ENCODE measurements at regions not wholly inside any gene's neighbourhood (a gene's known extent, or its start where the extent isn't known, plus 50 kb on each side); places are given as distances from the start of the nearest gene placed in this dataset.

DNA sequence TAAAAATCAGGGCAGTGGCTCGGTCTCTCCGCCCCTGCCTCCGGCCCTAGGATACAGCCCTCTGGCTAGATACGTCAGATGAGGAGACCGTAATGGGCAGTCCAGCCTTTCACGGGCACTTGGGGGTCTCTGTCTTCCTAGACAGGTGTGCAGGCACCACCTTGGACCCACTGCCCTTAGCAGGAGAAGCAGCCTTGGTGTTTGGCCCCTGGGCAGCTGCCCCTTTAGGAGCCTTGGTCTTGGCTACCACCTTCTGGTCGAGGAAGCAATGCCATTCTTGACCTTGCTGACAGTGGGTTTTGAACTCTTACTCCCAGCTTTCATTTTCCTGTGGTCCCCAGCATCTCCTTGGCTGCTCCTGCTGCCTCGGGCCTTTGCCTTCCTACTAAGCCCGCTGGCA is 149.7 kb upstream of the FRMD4B start:
- no peak for DNase-seq (ENCODE audit: low spot score)

DNA sequence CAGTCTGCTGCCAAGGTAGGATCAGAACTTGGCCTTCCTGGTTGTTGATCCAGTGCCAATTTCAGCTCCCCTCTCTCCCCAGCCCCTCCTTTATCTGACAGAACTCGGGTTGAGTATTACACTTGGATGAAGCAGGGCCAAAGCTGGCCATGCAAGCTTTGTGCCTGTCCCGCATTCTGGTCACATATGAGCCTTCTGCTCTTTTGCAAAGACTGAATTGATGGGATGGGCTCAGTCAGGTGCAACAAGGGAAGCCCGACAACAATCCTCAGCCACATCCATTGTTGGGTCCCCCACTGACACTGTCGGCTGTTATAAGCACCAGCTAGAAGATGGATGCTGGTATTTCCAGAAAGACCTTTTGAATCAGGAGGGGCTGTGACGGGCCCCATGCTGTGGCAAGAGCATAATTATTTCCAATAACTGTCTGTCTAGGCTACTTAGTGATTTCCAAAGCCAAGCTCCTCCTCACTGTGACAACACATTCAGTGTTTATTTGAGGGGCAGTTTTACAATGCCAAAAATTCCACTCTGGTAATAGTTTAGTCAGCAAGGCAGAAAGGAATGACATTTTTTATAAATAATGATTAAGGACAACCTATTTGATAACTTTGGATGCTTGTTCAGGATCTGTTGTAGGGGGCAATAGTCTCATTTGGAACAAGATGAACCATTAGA is 146.8 kb upstream of the FRMD4B start:
- DNase-seq (ENCODE audit: low spot score), result no peak

DNA sequence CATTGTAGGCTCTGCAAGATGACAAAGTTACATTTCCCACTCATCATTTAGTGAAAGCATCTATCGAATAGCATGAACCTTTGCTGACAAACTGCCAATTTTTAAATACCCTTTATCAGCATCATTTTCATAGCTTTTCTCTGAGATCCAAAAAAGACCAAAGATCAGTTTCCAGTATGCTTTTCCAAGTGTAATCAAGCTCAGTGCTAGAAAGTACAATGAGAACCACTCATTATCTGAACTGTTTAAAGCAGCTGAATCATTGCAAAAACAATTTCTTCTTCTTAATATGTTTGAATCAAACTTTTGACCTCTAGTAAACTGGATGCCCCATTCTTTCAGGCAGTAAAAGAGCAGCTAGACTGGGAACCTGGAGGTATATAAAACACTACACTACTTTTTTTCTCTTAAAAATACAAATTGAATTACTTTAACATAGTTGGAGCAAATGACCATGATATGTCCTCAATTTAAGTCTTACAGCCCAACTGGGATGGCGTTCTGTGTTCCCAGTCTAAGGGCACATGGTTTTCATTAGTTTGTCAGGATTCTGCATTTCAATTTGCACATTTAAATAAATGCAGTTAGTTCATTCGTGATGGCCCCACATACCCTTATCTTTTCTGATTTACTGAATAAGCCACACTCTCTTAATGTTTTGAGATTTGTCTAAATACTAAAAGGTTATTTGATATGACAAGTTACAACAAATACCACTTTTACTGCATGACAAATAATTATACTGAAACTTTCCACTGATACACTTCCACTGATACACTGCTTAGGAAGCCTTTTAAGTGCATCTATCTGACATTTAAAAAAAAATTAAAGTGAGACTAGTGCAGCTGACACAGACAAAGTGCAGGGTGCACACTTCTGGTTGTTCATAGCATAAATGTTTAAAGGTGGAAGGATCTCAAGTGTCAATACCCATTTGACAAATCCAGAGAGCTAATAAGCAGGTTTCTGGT is 146.0 kb upstream of the FRMD4B start:
- DNase-seq (ENCODE audit: low spot score), result no peak

DNA sequence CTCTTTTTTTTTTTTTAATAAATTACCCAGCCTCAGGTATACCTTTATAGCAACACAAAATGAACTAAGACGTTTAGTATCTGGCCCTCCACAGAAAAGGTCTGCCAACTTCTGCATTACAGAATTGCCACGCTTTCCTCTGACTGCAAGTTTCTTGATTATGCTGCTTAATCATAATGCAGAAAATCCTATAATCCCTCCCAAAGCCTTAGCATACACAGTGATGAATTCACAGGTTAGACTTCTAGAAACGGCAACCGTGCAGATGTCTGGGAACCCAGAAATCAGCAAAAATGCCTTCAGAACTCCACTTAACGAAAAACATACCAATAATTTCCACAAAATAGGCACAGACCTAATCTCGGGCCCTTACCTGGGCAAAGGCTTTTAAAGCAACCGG is 144.7 kb upstream of the FRMD4B start:
- DNase-seq (ENCODE audit: low spot score), result no peak

DNA sequence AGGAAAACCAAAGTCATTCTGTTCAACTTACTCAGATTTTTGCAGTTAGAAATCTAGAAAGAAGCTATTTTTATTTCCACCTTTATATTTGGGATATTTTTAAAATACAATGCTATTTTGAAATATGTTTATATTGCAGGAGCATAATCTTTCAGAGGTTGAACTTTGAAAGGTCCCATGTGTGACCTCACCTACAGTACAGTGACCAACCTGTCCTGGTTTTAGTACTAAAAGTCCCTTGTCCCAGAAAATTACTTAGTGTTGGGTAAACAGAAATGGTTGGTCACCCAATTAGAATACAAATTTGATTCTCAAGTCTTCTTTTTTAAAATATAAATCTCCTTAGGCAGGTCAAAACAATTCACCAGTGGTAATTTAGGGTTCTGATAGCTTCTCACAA is 141.6 kb upstream of the FRMD4B start:
- DNase-seq (ENCODE audit: low spot score), result no peak

DNA sequence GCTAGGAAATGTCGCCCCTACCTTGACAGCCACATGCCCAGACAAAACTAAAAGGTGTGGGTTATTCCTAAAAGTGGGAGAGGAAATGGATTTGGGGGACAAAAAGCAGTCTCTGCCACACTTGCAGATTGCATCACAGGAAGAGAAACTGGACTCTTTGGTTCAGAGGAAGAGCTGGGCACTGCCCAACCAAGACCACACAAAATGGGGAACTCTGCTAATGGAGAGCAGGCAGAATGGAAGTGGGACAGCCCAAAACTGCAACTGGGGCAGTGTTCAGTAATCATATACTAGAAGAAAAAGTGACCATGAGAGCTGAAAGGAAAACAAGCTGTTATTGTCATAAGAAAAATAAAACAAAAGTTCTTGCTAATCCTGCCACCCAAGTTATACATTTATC is 138.9 kb upstream of the FRMD4B start:
- DNase-seq (ENCODE audit: low spot score), result no peak

DNA sequence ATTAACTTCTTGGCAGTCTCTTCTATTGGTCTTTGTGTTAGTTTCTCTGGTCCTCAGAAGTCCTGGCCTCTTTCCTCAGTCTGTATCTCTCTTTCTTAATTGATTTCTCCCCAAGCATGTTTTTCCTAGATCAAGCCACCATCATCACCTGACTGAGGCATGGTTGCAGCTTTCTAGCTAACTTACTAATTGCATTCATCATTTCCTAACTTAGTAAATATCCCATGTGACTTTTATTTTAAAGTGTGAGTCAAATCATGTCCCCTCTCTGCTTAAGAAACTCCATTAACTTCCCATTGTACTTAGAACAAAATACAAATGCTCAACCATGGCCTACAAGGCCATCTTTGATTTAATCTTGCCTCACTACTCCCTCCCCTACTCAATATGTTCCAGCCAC is 135.4 kb upstream of the FRMD4B start:
- no peak for DNase-seq (ENCODE audit: low spot score)

DNA sequence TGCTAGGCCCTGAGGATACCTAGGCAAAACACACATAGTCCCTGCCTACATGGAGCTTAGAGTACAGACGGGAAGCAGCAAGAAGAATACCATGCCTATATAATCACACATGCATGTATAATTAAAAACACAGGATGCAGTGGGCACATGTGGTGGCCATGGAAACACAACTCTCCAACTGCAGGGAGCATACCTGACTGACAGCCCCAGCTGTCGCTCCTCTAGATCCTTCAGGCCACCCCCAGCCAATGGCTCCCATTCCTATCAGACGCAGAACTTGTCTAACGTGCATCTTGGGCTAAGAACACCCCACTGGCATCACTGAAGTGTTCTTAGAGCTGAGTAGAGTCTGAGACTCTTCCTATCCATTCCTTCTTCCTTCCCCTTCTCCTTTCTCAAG is 125.5 kb upstream of the FRMD4B start:
- no peak for DNase-seq (ENCODE audit: low spot score)

DNA sequence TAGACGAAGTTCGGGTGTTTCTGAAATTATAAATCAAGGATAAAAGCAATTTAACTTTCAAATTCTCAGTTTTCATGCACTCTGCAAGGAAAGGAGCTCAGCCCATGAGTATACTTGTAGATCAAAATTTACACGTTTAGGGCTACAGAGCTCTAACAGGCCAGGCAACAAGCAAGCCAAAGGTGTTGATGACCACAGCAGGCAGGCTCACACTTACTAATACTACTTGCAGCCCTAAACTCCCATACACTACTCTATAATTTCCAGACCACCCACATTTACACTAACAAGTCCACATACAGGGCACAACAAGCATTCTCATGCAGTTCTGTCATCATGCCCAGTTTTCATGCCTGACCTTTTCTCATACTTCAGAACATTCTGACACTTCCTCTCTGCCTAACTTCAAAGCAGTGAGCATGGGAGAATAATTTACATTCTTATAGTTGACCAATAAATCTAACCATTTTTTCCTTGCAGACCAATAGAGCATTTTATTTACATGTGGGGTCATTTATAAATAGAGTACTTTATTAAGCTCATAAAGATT is 124.7 kb upstream of the FRMD4B start:
- no peak for DNase-seq (ENCODE audit: low spot score)

DNA sequence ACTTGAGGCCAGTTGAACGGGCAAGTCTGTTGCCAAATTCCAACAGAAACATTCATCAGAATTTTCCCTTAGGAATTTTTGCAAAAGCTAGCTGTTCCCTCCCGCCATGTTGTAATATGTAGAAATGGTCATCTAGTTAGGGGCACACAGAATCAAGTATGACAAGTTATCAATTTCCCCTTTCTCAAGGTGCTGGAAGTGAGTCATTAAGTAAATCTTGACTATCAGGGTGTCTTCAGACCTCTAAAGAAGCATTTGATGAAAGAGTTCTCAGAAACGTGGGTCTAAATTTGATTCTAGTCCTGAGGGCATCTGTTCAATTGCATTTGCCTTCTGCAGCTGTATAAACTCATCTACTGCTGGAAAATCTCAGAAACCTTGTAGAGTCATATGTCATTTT is 123.4 kb upstream of the FRMD4B start:
- DNase-seq (ENCODE audit: low spot score), result no peak

DNA sequence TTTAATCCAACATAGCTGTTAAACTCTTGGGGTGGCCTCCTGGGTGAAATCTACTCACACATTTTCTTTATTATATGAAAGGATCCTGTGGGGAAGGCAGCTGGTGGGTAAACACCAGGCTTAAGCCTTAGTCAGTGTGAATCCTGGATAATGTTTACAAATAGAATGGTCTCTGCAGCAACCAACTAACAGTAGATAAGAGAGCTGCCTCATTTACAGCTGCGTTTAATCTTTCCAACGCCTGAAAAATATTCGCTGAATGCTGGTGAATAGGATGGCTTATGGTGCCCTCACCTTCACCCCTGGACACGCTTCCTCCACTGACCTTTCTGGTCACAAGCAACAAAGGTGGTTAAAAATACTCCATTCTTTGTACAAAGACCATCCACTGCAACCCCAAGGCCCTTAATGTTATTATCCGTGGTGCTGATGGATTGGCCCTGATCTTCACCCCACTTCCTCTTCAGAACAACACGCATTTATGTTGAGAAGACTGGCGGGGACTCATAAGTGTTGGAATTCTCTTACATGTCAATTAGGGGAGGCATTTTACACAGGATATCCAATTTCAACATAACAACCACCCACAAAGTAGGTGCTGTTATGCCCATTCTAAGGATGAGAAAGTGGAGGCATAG is 120.0 kb upstream of the FRMD4B start:
- no peak for DNase-seq (ENCODE audit: low spot score)

DNA sequence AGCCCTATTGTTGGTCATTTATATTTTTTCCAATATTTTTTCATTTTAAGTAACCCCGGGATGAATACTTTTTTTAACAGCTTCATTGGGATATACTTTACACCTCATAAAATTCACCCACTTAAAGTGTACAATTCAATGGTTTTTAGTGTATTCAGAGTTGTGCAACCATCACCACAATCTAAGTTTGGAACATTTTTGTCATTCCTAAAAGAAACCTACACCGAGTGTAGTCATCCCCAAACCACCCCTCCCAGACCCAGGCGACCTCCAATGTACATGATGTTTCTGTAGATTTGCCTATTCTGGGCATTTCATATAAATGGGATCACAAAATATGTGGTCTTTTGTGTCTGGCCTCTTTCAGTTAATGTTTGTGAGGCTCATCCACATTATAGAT is 118.3 kb upstream of the FRMD4B start:
- no peak for DNase-seq (ENCODE audit: low spot score)

DNA sequence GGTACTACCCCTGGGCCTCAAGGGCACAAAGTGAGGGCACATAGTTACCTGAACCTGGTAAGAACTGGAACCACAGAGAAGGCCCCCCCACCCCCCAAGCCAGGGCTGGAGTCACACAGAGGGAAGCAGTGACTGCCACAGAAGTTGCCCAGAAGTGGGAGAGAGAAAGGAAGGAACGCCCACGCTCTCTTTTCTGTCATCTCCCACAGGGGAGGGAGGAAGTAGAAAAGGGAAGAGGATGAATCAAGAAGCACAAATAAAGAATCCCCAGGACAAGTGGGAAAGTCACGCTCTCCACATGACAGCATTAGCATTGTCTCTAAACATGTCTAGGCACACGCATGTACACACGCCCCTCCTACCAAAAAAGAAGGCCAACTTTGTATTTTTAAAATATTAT is 114.7 kb upstream of the FRMD4B start:
- no peak for DNase-seq (ENCODE audit: low spot score)

DNA sequence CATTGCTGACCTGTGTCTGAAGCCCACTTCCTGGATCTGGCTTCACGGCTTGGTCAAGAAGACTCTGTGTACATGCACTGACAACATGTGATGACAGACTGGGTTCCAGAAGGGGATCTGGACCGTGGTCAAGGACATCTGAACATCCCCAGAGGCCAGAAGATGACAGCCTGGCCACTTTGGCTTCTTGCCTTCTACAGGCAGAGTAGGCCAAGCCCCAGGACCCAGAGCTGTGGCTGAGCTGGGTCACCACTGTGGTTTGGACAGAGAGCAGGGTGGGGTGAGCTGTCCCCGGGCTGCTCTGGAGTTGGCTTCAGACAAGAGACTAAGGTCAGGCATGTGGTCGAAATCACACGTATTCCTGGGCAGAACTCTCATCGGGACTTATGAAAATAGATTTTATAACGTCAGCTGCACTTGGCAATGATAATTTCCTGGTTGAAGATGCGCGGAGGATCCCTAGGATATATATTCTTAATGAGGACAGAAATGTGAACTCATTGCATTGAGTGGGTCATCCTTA is 114.1 kb upstream of the FRMD4B start:
- no peak for DNase-seq (ENCODE audit: low spot score)

DNA sequence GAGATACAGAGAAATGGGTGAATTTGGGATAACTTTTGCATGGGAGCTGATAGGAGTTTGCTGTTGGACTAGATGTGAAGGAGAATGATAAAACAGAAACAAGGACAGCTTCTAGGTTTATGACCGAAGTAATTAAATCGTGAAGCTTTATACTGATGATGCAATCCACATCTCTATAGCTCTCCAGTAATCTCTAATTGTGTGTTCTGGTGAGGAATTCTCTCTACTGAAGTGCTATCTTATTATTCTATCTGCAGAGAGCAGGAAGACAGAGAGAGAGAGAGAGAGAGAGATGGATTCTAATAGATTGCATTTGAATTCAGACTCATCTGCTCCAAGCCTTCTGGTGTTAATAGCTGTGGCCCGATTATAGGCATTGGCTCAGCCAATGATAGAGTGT is 113.5 kb upstream of the FRMD4B start:
- no peak for DNase-seq (ENCODE audit: low spot score)

DNA sequence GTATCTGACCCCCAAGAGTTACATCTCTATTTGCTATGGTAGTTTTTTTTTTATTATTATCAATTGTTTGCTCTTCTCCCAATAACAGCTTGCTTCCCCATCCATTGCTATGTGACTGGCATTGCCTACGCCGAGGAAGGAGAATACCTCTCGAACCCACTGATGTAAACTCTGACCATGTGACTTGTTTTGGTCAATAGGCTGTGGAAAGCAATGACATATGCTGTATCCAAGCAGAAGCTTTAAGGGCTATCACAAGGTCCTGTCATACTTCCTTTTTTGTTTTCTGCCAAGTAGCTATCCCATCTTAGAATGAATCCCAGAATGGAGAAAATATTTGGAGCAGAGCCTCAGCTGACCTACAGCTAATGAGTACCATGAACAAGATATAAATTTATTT is 111.0 kb upstream of the FRMD4B start:
- no peak for DNase-seq (ENCODE audit: low spot score)

DNA sequence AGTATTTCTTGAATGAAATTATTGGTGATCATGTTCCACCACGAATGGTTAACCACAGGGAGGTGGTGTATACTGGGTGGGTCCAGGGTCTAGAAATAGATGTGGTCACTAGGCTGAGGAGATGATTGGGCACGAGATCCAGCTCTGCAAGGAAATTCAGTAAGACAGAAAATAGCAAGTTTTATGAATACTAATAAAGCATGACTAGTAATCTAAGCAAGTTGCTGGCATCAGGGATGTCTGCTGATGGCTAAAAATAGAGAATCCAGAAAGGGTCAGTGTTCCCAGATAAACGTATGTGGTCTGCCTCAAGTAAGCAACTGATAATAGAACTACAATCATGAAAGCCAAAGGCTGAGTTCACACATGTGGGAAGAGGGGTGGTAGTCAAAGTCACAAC is 108.3 kb upstream of the FRMD4B start:
- DNase-seq (ENCODE audit: low spot score), result no peak

DNA sequence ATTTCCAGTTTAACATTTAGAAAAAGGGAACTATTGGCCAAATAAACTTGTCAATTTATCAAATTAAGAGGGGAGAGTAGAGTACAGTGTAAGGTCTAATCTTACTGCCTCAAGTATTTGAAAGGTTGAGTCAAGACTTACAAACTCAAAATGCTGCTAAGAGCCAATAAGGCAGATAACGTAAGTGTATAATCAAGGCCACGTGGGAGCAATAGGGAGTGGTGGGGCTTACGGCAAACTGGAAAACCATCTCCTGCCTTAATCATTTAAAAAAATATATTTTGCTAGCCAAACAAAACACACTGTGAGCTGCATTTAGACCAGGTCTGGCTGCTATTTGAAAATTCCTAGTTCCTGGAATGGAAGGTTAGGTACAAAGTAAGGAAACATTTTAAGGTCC is 107.3 kb upstream of the FRMD4B start:
- no peak for DNase-seq (ENCODE audit: low spot score)

DNA sequence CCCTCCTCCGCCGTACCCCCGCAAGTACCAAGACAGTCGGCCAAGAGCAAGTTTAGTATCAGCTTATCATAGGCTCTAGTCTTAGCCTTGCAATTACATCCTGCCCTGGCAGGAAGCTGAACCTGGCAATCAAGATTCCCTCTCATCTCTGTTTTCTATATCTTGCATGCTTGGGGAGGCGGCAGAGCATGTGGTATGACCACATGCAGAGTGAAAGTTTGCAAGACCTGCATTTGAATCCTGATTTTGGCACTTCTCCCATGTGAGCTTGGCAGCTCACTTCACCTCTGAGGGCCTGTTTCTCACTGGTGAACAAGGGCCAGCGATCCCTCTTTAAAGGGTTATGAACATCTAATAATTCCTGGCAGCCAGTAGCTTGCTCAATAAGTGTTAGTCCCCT is 106.1 kb upstream of the FRMD4B start:
- no peak for DNase-seq (ENCODE audit: low spot score)

DNA sequence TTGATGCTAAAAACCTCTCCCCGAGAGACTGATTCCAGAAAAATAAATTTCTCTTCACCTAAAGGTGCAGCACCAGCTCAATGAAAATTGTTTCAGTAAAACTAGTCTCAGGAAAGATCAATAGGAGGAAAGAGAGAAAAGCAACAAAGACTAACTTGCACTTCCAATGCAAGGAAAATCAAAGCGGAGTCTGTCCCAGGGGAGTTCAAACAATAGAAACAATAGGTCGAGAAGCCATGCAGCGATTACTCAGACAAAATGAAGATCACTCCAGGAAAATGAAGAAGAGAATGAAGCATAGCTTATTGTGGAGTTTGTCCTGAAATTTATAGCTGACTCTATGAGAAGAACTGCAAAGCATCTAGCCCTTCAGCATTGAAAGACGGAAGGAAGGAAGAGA is 105.1 kb upstream of the FRMD4B start:
- DNase-seq (ENCODE audit: low spot score), result no peak

DNA sequence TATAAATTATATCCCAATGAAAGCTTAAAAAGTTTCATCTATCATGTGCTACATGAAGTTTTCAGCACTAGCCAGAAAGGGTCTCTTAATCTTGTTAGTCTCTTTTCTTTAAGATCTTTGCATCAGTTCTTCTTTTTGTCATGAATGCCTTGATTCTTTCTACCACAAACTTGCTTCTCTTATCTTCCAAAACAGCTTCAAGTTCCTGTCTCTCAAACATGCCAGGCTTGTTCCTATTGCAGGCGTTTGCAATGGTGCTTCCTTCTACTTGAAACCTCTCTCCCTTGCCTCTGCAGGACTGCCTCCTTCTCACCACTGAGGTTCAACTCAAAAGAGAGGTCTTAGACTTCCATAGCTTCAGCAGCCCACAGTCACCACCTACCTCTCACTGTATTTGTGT is 104.3 kb upstream of the FRMD4B start:
- no peak for DNase-seq (ENCODE audit: low spot score)

DNA sequence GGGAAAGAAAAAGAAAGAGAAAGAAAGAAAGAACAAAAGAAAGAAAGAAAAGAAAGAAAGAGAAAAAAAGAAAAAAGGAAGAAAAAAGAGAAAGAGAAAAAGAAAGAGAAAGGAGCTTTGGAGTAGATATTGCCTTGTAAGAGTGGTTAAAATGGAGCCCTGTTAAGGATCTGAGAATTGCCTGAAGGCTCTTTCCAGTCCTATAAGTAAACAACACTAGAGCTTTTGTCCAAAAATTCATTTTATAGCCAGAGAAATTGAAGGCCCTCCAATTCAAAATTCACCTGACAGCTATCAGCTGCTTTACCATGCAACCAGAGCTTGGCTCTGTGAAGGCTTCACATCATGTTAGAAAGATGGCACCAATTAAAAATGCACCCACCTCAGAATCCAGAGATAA is 102.1 kb upstream of the FRMD4B start:
- no peak for DNase-seq (ENCODE audit: low spot score)

DNA sequence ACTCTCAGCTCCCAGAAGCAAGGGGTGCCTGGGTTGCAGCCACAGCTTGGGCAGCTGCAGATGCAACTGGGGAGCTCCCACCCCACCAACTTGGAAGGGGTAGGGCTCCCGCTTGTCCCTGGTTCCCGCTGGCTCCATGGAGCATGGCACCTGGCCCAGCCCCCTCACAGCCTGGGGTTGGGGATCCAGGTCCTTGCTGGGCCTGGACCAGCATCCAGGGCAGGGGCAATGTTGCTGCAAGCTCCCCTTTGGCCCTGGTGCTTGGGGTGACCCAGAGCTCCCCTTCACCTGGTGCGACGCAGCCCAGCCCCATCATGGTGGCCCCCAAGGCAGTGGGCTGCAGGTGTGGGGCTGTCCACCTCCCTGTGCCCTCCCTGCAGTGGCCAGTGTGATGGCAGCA is 99.6 kb upstream of the FRMD4B start:
- DNase-seq (ENCODE audit: low spot score), result no peak

All from iPS-NIHi11 (cell line).